ENCODE measurements at regions not wholly inside any gene's neighbourhood (a gene's known extent, or its start where the extent isn't known, plus 50 kb on each side); places are given as distances from the start of the nearest gene placed in this dataset.

GRCh38 chr12:125530201-125530600 lies 465.0 kb downstream of the AACS start:
- H3K9me3 ChIP-seq (ENCODE audit: control insufficient read depth in 2 of 2, low read length in 2 of 2): no peaks in the 10 kb centered on the region
- H3K36me3 ChIP-seq (ENCODE audit: control insufficient read depth in 2 of 2, insufficient read depth in 2 of 2, low read length in 2 of 2): no peaks in the 10 kb centered on the region
- H3K9ac ChIP-seq (ENCODE audit: low read depth in 1 of 2, low read length in 2 of 2): no peak overlapping the region
- no peak overlapping the region for H3K27ac ChIP-seq (ENCODE audit: low read depth in 2 of 2, low read length in 2 of 2)
- H3K4me3 ChIP-seq (ENCODE audit: low read length in 2 of 2): no peak overlapping the region
- H3K27me3 ChIP-seq (ENCODE audit: control insufficient read depth in 2 of 2, insufficient read depth in 2 of 2, low read length in 2 of 2): peaks cover 3 to 14% of the 10 kb centered on the region in 2 donors
- H3K4me1 ChIP-seq (ENCODE audit: control insufficient read depth in 2 of 2, insufficient read depth in 2 of 2, low read length in 2 of 2): no peaks in the 10 kb centered on the region

- no peak overlapping the region for H3K27ac ChIP-seq (ENCODE audit: low read depth in 2 of 2, low read length in 2 of 2)
- no peak overlapping the region for H3K9ac ChIP-seq (ENCODE audit: low read depth in 1 of 2, low read length in 2 of 2)
- no peak overlapping the region for H3K4me3 ChIP-seq (ENCODE audit: low read length in 2 of 2)
- peaks cover 3 to 14% of the 10 kb centered on the region in 2 donors for H3K27me3 ChIP-seq (ENCODE audit: control insufficient read depth in 2 of 2, insufficient read depth in 2 of 2, low read length in 2 of 2)
- no peaks in the 10 kb centered on the region for H3K9me3 ChIP-seq (ENCODE audit: control insufficient read depth in 2 of 2, low read length in 2 of 2)
- no peaks in the 10 kb centered on the region for H3K4me1 ChIP-seq (ENCODE audit: control insufficient read depth in 2 of 2, insufficient read depth in 2 of 2, low read length in 2 of 2)
- no peaks in the 10 kb centered on the region for H3K36me3 ChIP-seq (ENCODE audit: control insufficient read depth in 2 of 2, insufficient read depth in 2 of 2, low read length in 2 of 2)
Observed at GRCh38 chr12:125530876-125531275, 465.6 kb downstream of the AACS start.

- H3K36me3 ChIP-seq (ENCODE audit: control insufficient read depth in 2 of 2, insufficient read depth in 2 of 2, low read length in 2 of 2): no peaks in the 10 kb centered on the region
- H3K9ac ChIP-seq (ENCODE audit: low read depth in 1 of 2, low read length in 2 of 2): no peak overlapping the region
- H3K9me3 ChIP-seq (ENCODE audit: control insufficient read depth in 2 of 2, low read length in 2 of 2): no peaks in the 10 kb centered on the region
- no peak overlapping the region for H3K4me3 ChIP-seq (ENCODE audit: low read length in 2 of 2)
- H3K4me1 ChIP-seq (ENCODE audit: control insufficient read depth in 2 of 2, insufficient read depth in 2 of 2, low read length in 2 of 2): no peaks in the 10 kb centered on the region
- H3K27me3 ChIP-seq (ENCODE audit: control insufficient read depth in 2 of 2, insufficient read depth in 2 of 2, low read length in 2 of 2): peaks cover 3 to 14% of the 10 kb centered on the region in 2 donors
- H3K27ac ChIP-seq (ENCODE audit: low read depth in 2 of 2, low read length in 2 of 2): no peak overlapping the region
Observed at GRCh38 chr12:125531574-125531973, 466.3 kb downstream of the AACS start.

- Histone ChIP-seq H3K36me3 (ENCODE audit: control insufficient read depth in 2 of 2, insufficient read depth in 2 of 2, low read length in 2 of 2) (no peaks in the 10 kb centered on the region), H3K9ac (ENCODE audit: low read depth in 1 of 2, low read length in 2 of 2) (no peak overlapping the region), H3K27me3 (ENCODE audit: control insufficient read depth in 2 of 2, insufficient read depth in 2 of 2, low read length in 2 of 2) (peaks cover 3 to 14% of the 10 kb centered on the region in 2 donors), H3K27ac (ENCODE audit: low read depth in 2 of 2, low read length in 2 of 2) (no peak overlapping the region), H3K4me1 (ENCODE audit: control insufficient read depth in 2 of 2, insufficient read depth in 2 of 2, low read length in 2 of 2) (no peaks in the 10 kb centered on the region), H3K4me3 (ENCODE audit: low read length in 2 of 2) (no peak overlapping the region), H3K9me3 (ENCODE audit: control insufficient read depth in 2 of 2, low read length in 2 of 2) (no peaks in the 10 kb centered on the region)
Observed at GRCh38 chr12:125533434-125534029, 468.3 kb downstream of the AACS start.

- H3K27ac ChIP-seq (ENCODE audit: low read depth in 2 of 2, low read length in 2 of 2): no peak overlapping the region
- no peaks in the 10 kb centered on the region for H3K9me3 ChIP-seq (ENCODE audit: control insufficient read depth in 2 of 2, low read length in 2 of 2)
- no peaks in the 10 kb centered on the region for H3K27me3 ChIP-seq (ENCODE audit: control insufficient read depth in 2 of 2, insufficient read depth in 2 of 2, low read length in 2 of 2)
Observed at GRCh38 chr12:125538401-125539199, 473.4 kb downstream of the AACS start.

GRCh38 chr12:125540580-125541204 lies 475.5 kb downstream of the AACS start:
- H3K27me3 ChIP-seq (ENCODE audit: control insufficient read depth in 2 of 2, insufficient read depth in 2 of 2, low read length in 2 of 2): no peaks in the 10 kb centered on the region

More at GRCh38 chr12:125538401-125539199, 473.4 kb downstream of the AACS start:
- Histone ChIP-seq H3K9ac (ENCODE audit: low read depth in 1 of 2, low read length in 2 of 2) (no peak overlapping the region), H3K36me3 (ENCODE audit: control insufficient read depth in 2 of 2, insufficient read depth in 2 of 2, low read length in 2 of 2) (no peaks in the 10 kb centered on the region), H3K4me1 (ENCODE audit: control insufficient read depth in 2 of 2, insufficient read depth in 2 of 2, low read length in 2 of 2) (no peaks in the 10 kb centered on the region), H3K4me3 (ENCODE audit: low read length in 2 of 2) (no peak overlapping the region)

GRCh38 chr12:125544960-125545359 lies 479.7 kb downstream of the AACS start:
- Histone ChIP-seq H3K4me3 (ENCODE audit: low read length in 2 of 2) (no peak overlapping the region), H3K36me3 (ENCODE audit: control insufficient read depth in 2 of 2, insufficient read depth in 2 of 2, low read length in 2 of 2) (no peaks in the 10 kb centered on the region), H3K9me3 (ENCODE audit: control insufficient read depth in 2 of 2, low read length in 2 of 2) (no peaks in the 10 kb centered on the region), H3K4me1 (ENCODE audit: control insufficient read depth in 2 of 2, insufficient read depth in 2 of 2, low read length in 2 of 2) (no peaks in the 10 kb centered on the region), H3K27me3 (ENCODE audit: control insufficient read depth in 2 of 2, insufficient read depth in 2 of 2, low read length in 2 of 2) (no peaks in the 10 kb centered on the region), H3K9ac (ENCODE audit: low read depth in 1 of 2, low read length in 2 of 2) (no peak overlapping the region), H3K27ac (ENCODE audit: low read depth in 2 of 2, low read length in 2 of 2) (no peak overlapping the region)

More at GRCh38 chr12:125540580-125541204, 475.5 kb downstream of the AACS start:
- H3K4me1 ChIP-seq (ENCODE audit: control insufficient read depth in 2 of 2, insufficient read depth in 2 of 2, low read length in 2 of 2): no peaks in the 10 kb centered on the region
- no peak overlapping the region for H3K4me3 ChIP-seq (ENCODE audit: low read length in 2 of 2)
- H3K27ac ChIP-seq (ENCODE audit: low read depth in 2 of 2, low read length in 2 of 2): no peak overlapping the region
- H3K9ac ChIP-seq (ENCODE audit: low read depth in 1 of 2, low read length in 2 of 2): no peak overlapping the region
- H3K36me3 ChIP-seq (ENCODE audit: control insufficient read depth in 2 of 2, insufficient read depth in 2 of 2, low read length in 2 of 2): no peaks in the 10 kb centered on the region
- no peaks in the 10 kb centered on the region for H3K9me3 ChIP-seq (ENCODE audit: control insufficient read depth in 2 of 2, low read length in 2 of 2)

- no peak overlapping the region for H3K27ac ChIP-seq (ENCODE audit: low read depth in 2 of 2, low read length in 2 of 2)
- no peaks in the 10 kb centered on the region for H3K27me3 ChIP-seq (ENCODE audit: control insufficient read depth in 2 of 2, insufficient read depth in 2 of 2, low read length in 2 of 2)
- no peaks in the 10 kb centered on the region for H3K36me3 ChIP-seq (ENCODE audit: control insufficient read depth in 2 of 2, insufficient read depth in 2 of 2, low read length in 2 of 2)
- no peaks in the 10 kb centered on the region for H3K4me1 ChIP-seq (ENCODE audit: control insufficient read depth in 2 of 2, insufficient read depth in 2 of 2, low read length in 2 of 2)
- H3K4me3 ChIP-seq (ENCODE audit: low read length in 2 of 2): no peak overlapping the region
- no peak overlapping the region for H3K9ac ChIP-seq (ENCODE audit: low read depth in 1 of 2, low read length in 2 of 2)
- H3K9me3 ChIP-seq (ENCODE audit: control insufficient read depth in 2 of 2, low read length in 2 of 2): no peaks in the 10 kb centered on the region
Observed at GRCh38 chr12:125549171-125549570, 483.9 kb downstream of the AACS start.

- no peaks in the 10 kb centered on the region for H3K27me3 ChIP-seq (ENCODE audit: control insufficient read depth in 2 of 2, insufficient read depth in 2 of 2, low read length in 2 of 2)
- no peak overlapping the region for H3K9ac ChIP-seq (ENCODE audit: low read depth in 1 of 2, low read length in 2 of 2)
- no peaks in the 10 kb centered on the region for H3K9me3 ChIP-seq (ENCODE audit: control insufficient read depth in 2 of 2, low read length in 2 of 2)
- H3K4me1 ChIP-seq (ENCODE audit: control insufficient read depth in 2 of 2, insufficient read depth in 2 of 2, low read length in 2 of 2): no peaks in the 10 kb centered on the region
- no peak overlapping the region for H3K27ac ChIP-seq (ENCODE audit: low read depth in 2 of 2, low read length in 2 of 2)
- no peak overlapping the region for H3K4me3 ChIP-seq (ENCODE audit: low read length in 2 of 2)
- H3K36me3 ChIP-seq (ENCODE audit: control insufficient read depth in 2 of 2, insufficient read depth in 2 of 2, low read length in 2 of 2): no peaks in the 10 kb centered on the region
Observed at GRCh38 chr12:125549836-125550235, 484.6 kb downstream of the AACS start.

- no peak overlapping the region for H3K4me3 ChIP-seq (ENCODE audit: low read length in 2 of 2)
- H3K36me3 ChIP-seq (ENCODE audit: control insufficient read depth in 2 of 2, insufficient read depth in 2 of 2, low read length in 2 of 2): no peaks in the 10 kb centered on the region
- H3K4me1 ChIP-seq (ENCODE audit: control insufficient read depth in 2 of 2, insufficient read depth in 2 of 2, low read length in 2 of 2): no peaks in the 10 kb centered on the region
- H3K9me3 ChIP-seq (ENCODE audit: control insufficient read depth in 2 of 2, low read length in 2 of 2): no peaks in the 10 kb centered on the region
- H3K27me3 ChIP-seq (ENCODE audit: control insufficient read depth in 2 of 2, insufficient read depth in 2 of 2, low read length in 2 of 2): no peaks in the 10 kb centered on the region
- H3K9ac ChIP-seq (ENCODE audit: low read depth in 1 of 2, low read length in 2 of 2): no peak overlapping the region
- no peak overlapping the region for H3K27ac ChIP-seq (ENCODE audit: low read depth in 2 of 2, low read length in 2 of 2)
Observed at GRCh38 chr12:125552295-125552694, 487.1 kb downstream of the AACS start.
